Breast epithelium (tissue), 4 donors: ENCODE measurements at regions not wholly inside any gene's neighbourhood (a gene's known extent, or its start where the extent isn't known, plus 50 kb on each side); places are given as distances from the start of the nearest gene placed in this dataset.
"Not testable (repeated sequence)": the region's sequence is repeated elsewhere in the genome, so short reads cannot be mapped to it uniquely, and the experiment has no call there.

Source experiments
- DNase-seq, 2 donors: peaks; one replicate each; pipeline ENCODE4 v3.0.0-alpha.2; 2019; ENCODE audit warnings: low spot score in 2 of 2
- H3K27ac ChIP-seq, 2 donors: fragments of 200-600 bp; sonication (generic) in 1 of 2; one replicate each; pipeline ENCODE4 v1.5.1; 2016 to 2019; ENCODE audit warnings: mild to moderate bottlenecking in 1 of 2
- H3K27me3 ChIP-seq, 2 donors: fragments of 200-600 bp; sonication (generic) in 1 of 2; one replicate each; pipeline versions ENCODE4 v1.5.1 to v1.6.0; 2017 to 2019; ENCODE audit warnings: control low read depth in 1 of 2, mild to moderate bottlenecking in 1 of 2
- H3K36me3 ChIP-seq: fragments of 200-600 bp; one replicate; pipeline ENCODE4 v1.5.1; 2019
- H3K4me1 ChIP-seq, 2 donors: fragments of 200-600 bp; sonication (generic); one replicate each; pipeline ENCODE4 v1.5.1; 2016 to 2019; ENCODE audit warnings: control low read depth in 1 of 2
- H3K4me3 ChIP-seq, 3 donors: fragments of 200-600 bp; sonication (generic); 1 replicate in 2 of 3; 2 replicates in 1 of 3; pipeline ENCODE4 v1.5.1; 2016 to 2019; ENCODE audit warnings: mild to moderate bottlenecking in 3 of 3, moderate library complexity in 2 of 3
- H3K9me3 ChIP-seq, 2 donors: fragments of 200-600 bp; sonication (generic) in 1 of 2; one replicate each; pipeline ENCODE4 v1.5.1; 2016 to 2019; ENCODE audit warnings: control low read depth in 1 of 2
- CTCF ChIP-seq, 3 donors: fragments of 450-650 bp; IDR thresholded peaks; one replicate each; pipeline ENCODE4 v1.5.1; 2016 to 2017; ENCODE audit warnings: antibody characterized with exemption in 3 of 3, mild to moderate bottlenecking in 3 of 3, moderate library complexity in 3 of 3
- POLR2A ChIP-seq: fragments of 450-650 bp; IDR thresholded peaks from one replicate; pipeline ENCODE4 v1.6.1; 2016; ENCODE audit warnings: antibody characterized with exemption, mild to moderate bottlenecking, moderate library complexity
- POLR2AphosphoS5 ChIP-seq, 3 donors: sonication (generic); formaldehyde crosslinking; IDR thresholded peaks; one replicate each; pipeline ENCODE4 v1.6.1; 2017; ENCODE audit warnings: antibody characterized with exemption in 3 of 3
- intact Hi-C: fragments of 100-400 bp; cut with DNase I; formaldehyde crosslinking; loops from one replicate; pipeline ENCODE4 v1.15.1; 2023; ENCODE audit warnings: low total_unique reads

- Histone ChIP-seq H3K27ac (no peak overlapping the region), H3K9me3 (no peaks in the 10 kb centered on the region), H3K27me3 (no peaks in the 10 kb centered on the region), H3K4me1 (no peaks in the 10 kb centered on the region), H3K4me3 (no peak overlapping the region), H3K36me3 (no peaks in the 10 kb centered on the region)
- intact Hi-C loops: no loop called here
- no peak for DNase-seq
- no peak for TF ChIP-seq CTCF (IDR thresholded peaks at IDR 0.05)
- TF ChIP-seq POLR2AphosphoS5 (IDR thresholded peaks at IDR 0.05): no peak
- TF ChIP-seq POLR2A: no peak
Observed at GRCh38 chr13:53298396-53298795, 269.8 kb downstream of the OLFM4 start.

GRCh38 chr13:53301449-53301848, 272.8 kb downstream of the OLFM4 start:
- H3K4me3 ChIP-seq: no peak overlapping the region
- intact Hi-C loops: no loop called here
- no peak for DNase-seq
- no peak for TF ChIP-seq CTCF (IDR thresholded peaks at IDR 0.05)
- no peak for TF ChIP-seq POLR2AphosphoS5 (IDR thresholded peaks at IDR 0.05)
- no peak for TF ChIP-seq POLR2A
- H3K27me3 ChIP-seq: no peaks in the 10 kb centered on the region
- no peaks in the 10 kb centered on the region for H3K9me3 ChIP-seq
- no peak overlapping the region for H3K27ac ChIP-seq
- H3K36me3 ChIP-seq: no peaks in the 10 kb centered on the region
- no peaks in the 10 kb centered on the region for H3K4me1 ChIP-seq

- H3K36me3 ChIP-seq, H3K4me1 ChIP-seq, H3K27ac ChIP-seq, DNase-seq, intact Hi-C loops, H3K27me3 ChIP-seq, H3K4me3 ChIP-seq, H3K9me3 ChIP-seq: not testable (repeated sequence)
Observed at GRCh38 chr13:53305419-53305818, 276.8 kb downstream of the OLFM4 start.

- Histone ChIP-seq H3K4me3 (no peak overlapping the region), H3K27ac (no peak overlapping the region), H3K4me1 (no peaks in the 10 kb centered on the region), H3K36me3 (no peaks in the 10 kb centered on the region), H3K9me3 (no peaks in the 10 kb centered on the region), H3K27me3 (no peaks in the 10 kb centered on the region)
- intact Hi-C loops: no loop called here
- no peak for DNase-seq
- no peak for TF ChIP-seq CTCF (IDR thresholded peaks at IDR 0.05)
- TF ChIP-seq POLR2A: no peak
- TF ChIP-seq POLR2AphosphoS5 (IDR thresholded peaks at IDR 0.05): no peak
Observed at GRCh38 chr13:53310786-53311185, 282.2 kb downstream of the OLFM4 start.

- Histone ChIP-seq H3K9me3 (no peaks in the 10 kb centered on the region), H3K27me3 (no peaks in the 10 kb centered on the region), H3K27ac (no peak overlapping the region), H3K4me1 (no peaks in the 10 kb centered on the region), H3K36me3 (no peaks in the 10 kb centered on the region), H3K4me3 (no peak overlapping the region)
- TF ChIP-seq CTCF (IDR thresholded peaks at IDR 0.05): no peak
- TF ChIP-seq POLR2A: no peak
- TF ChIP-seq POLR2AphosphoS5 (IDR thresholded peaks at IDR 0.05): no peak
- intact Hi-C loops: no loop called here
- no peak for DNase-seq
Observed at GRCh38 chr13:53311561-53311960, 282.9 kb downstream of the OLFM4 start.

GRCh38 chr13:53321296-53321801, 292.7 kb downstream of the OLFM4 start:
- DNase-seq: no peak
- H3K27ac ChIP-seq: no peak overlapping the region
- H3K4me3 ChIP-seq: no peak overlapping the region
- no peaks in the 10 kb centered on the region for H3K9me3 ChIP-seq
- TF ChIP-seq POLR2AphosphoS5 (IDR thresholded peaks at IDR 0.05) (no peak), CTCF (IDR thresholded peaks at IDR 0.05) (no peak), POLR2A (no peak)
- intact Hi-C loops: no loop called here
- no peaks in the 10 kb centered on the region for H3K4me1 ChIP-seq
- H3K27me3 ChIP-seq: no peaks in the 10 kb centered on the region
- no peaks in the 10 kb centered on the region for H3K36me3 ChIP-seq
